Lower lobe of right lung (tissue), 2 donors: ENCODE measurements at regions not wholly inside any gene's neighbourhood (a gene's known extent, or its start where the extent isn't known, plus 50 kb on each side); places are given as distances from the start of the nearest gene placed in this dataset.

ENCODE experiments used
- ATAC-seq, 2 donors: fragments of 200-7000 bp; cut with Tn5 transposase; one replicate each; pipeline ENCODE4 v1.9.1; 2020 to 2022; ENCODE audit warnings: mild to moderate bottlenecking in 2 of 2, moderate library complexity in 2 of 2
- DNase-seq: peaks from one replicate; pipeline ENCODE4 v3.0.0-alpha.2; 2020
- H3K27ac ChIP-seq: fragments of 200-600 bp; one replicate; pipeline ENCODE4 v1.8.0; 2022
- H3K27me3 ChIP-seq: fragments of 200-600 bp; one replicate; pipeline ENCODE4 v1.8.0; 2022; ENCODE audit warnings: low read depth
- H3K36me3 ChIP-seq: fragments of 200-600 bp; one replicate; pipeline ENCODE4 v1.8.0; 2022; ENCODE audit warnings: mild to moderate bottlenecking
- H3K4me1 ChIP-seq: fragments of 200-600 bp; one replicate; pipeline ENCODE4 v1.8.0; 2022
- H3K4me3 ChIP-seq: fragments of 200-600 bp; one replicate; pipeline ENCODE4 v1.8.0; 2022; ENCODE audit warnings: mild to moderate bottlenecking
- H3K9me3 ChIP-seq: fragments of 200-600 bp; one replicate; pipeline ENCODE4 v1.8.0; 2022
- intact Hi-C: fragments of 100-400 bp; cut with DNase I; formaldehyde crosslinking; loops from one replicate; pipeline ENCODE4 v1.11.0; 2022
- TF ChIP-seq, protein P1 (sequence below): fragments of 200-600 bp; IDR thresholded peaks from one replicate; pipeline ENCODE4 v1.8.0; 2022; ENCODE audit warnings: antibody characterized with exemption, mild to moderate bottlenecking
- donor health status: DM: no; HTN: yes; CAD: no; lungs with severe emphysema.

DNA sequence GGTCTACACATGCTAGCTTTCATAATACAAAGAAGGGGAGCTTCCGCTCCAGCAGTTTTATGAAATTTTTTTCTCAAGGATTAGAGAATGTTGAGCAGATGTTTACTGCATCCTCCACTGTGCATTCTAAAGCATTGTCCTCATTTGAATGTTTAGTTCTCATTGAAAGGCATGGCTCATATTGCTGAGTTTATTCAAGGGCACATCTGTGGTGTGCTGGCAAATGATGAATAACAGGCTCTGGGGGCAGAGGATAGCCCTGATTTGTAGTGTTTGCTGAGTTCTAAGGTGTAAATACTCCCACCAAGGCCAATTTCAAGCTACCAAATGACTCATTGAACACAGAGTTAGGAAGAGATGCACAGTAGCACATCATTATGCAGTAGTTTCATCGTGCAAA, 303.2 kb upstream of the FAM78B start:
- ATAC-seq (no peak), DNase-seq (no peak)
- Histone ChIP-seq H3K27ac (no peak overlapping the region), H3K27me3 (no peaks in the 10 kb centered on the region), H3K36me3 (no peaks in the 10 kb centered on the region), H3K4me1 (no peaks in the 10 kb centered on the region), H3K9me3 (no peaks in the 10 kb centered on the region), H3K4me3 (no peak overlapping the region)
- intact Hi-C loops: no loop called here
- TF ChIP-seq, protein P1, sequence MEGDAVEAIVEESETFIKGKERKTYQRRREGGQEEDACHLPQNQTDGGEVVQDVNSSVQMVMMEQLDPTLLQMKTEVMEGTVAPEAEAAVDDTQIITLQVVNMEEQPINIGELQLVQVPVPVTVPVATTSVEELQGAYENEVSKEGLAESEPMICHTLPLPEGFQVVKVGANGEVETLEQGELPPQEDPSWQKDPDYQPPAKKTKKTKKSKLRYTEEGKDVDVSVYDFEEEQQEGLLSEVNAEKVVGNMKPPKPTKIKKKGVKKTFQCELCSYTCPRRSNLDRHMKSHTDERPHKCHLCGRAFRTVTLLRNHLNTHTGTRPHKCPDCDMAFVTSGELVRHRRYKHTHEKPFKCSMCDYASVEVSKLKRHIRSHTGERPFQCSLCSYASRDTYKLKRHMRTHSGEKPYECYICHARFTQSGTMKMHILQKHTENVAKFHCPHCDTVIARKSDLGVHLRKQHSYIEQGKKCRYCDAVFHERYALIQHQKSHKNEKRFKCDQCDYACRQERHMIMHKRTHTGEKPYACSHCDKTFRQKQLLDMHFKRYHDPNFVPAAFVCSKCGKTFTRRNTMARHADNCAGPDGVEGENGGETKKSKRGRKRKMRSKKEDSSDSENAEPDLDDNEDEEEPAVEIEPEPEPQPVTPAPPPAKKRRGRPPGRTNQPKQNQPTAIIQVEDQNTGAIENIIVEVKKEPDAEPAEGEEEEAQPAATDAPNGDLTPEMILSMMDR: no peak

DNA sequence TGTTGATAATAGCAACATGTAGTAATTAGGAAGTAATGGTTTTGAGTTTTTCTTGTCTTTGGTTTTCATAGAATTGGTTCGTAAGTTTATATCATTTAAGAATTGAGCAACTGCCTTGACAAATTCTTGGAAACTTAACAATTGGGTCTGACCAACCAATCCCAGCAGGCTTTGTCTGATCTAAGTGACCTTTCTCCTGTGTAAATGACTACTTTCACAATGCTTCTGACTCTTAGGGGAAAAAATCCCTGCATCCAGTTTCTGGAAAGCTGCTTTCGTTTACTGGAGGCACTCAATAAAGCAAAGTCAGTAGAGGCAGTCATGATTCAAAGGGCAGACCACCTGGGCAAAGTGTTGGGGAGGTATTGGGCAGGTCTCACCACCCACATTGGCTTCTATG, 303.6 kb upstream of the FAM78B start:
- H3K4me3 ChIP-seq: no peak overlapping the region
- H3K27ac ChIP-seq: no peak overlapping the region
- intact Hi-C loops: no loop called here
- no peaks in the 10 kb centered on the region for H3K4me1 ChIP-seq
- ATAC-seq: no peak
- TF ChIP-seq, protein P1: no peak
- no peaks in the 10 kb centered on the region for H3K9me3 ChIP-seq
- no peak for DNase-seq
- no peaks in the 10 kb centered on the region for H3K27me3 ChIP-seq
- H3K36me3 ChIP-seq: no peaks in the 10 kb centered on the region

DNA sequence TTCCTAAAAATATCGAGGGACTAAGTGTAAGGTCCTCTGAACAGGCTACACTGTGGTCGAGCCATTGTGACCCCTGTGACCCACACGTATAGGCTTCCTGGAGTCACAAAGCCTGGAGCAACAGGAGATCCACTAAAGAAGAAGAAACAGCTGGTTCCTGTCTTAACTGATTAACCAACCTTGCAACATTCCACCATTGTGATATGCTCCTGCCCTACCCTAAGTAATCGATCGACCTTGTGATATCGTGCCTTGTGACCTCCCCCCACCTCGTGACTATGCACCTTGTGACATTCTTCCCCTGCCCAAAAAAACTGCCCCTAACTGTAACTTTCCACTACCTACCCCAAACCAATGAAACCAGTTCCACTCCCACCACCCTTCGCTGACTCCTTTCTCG, 304.6 kb upstream of the FAM78B start:
- DNase-seq (no peak), ATAC-seq (no peak)
- Histone ChIP-seq H3K27me3 (no peaks in the 10 kb centered on the region), H3K36me3 (no peaks in the 10 kb centered on the region), H3K27ac (no peak overlapping the region), H3K4me3 (no peak overlapping the region), H3K4me1 (no peaks in the 10 kb centered on the region), H3K9me3 (no peaks in the 10 kb centered on the region)
- intact Hi-C loops: no loop called here
- TF ChIP-seq, protein P1: no peak

DNA sequence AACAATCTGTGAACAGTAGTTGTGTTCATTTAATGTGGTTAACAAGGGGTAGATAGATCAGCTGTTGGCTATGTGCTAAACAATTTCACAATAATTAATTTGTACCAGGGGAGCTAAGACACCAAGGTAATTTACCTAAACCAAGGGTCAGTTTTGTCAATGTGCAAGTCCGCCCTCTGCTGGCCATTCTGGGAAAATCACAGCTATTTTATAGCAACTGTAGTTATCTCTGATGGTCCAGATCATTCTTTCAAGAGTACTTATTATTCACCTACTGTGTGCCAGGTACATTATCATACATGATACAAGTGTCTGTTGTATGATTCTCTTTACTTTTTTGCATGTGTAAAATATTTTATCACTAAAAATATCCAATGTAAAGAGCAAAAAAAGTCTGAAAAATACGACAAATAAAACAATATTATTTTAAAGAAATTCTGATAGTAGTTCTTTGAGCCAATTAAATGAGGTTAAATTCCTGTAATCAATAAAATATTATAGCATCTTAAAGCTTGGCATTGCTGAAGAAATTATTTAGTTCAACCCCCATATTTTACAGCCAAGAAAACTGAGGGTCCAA, 312.3 kb upstream of the FAM78B start:
- intact Hi-C loops: no loop called here
- Histone ChIP-seq H3K9me3 (no peaks in the 10 kb centered on the region), H3K4me1 (no peaks in the 10 kb centered on the region), H3K4me3 (no peak overlapping the region), H3K36me3 (no peaks in the 10 kb centered on the region), H3K27ac (no peak overlapping the region), H3K27me3 (no peaks in the 10 kb centered on the region)
- peak; percentile 37 to 57 for ATAC-seq
- DNase-seq: no peak
- TF ChIP-seq, protein P1: peak; percentile 87

DNA sequence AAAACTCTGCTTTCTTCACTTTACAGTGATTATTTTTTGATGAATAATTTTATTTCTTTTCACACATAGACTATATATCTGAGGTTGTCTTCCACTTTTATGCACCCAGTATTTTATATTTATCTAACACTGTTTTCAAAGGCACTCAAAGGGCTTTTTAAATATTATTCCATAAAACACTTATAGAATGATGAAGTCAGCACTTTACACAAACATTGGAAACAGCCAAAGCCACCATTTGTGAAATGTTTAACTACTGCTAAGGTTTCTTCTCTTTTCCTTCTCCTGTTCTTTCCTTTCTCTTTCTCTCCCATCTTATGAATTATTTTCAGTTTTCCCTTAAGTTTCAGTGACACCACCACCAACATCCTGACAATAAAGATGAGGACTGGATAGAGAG, 317.7 kb upstream of the FAM78B start:
- intact Hi-C loops: no loop called here
- H3K9me3 ChIP-seq: no peaks in the 10 kb centered on the region
- H3K4me1 ChIP-seq: no peaks in the 10 kb centered on the region
- no peak for DNase-seq
- H3K36me3 ChIP-seq: no peaks in the 10 kb centered on the region
- no peak for ATAC-seq
- no peak overlapping the region for H3K4me3 ChIP-seq
- H3K27me3 ChIP-seq: no peaks in the 10 kb centered on the region
- H3K27ac ChIP-seq: no peak overlapping the region
- TF ChIP-seq, protein P1: no peak

DNA sequence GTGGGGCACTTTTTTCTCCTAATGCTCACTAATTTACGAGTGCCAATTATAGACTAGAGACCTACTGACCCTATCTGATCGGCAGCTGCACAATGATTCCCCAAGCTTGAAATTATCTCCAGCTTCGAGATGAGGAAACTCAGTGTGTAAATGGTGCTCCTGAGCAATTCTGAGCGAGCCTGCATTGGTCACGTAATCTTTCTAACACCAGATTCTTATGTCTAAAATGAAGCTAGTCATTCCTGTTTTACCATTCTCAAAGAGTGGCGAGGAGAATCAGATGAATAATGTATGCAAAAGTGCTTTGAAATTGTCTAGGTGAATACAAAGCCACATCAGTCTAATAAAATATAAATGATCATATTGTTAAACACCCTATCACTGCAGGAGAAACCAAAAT, 318.1 kb upstream of the FAM78B start:
- TF ChIP-seq, protein P1: no peak
- Histone ChIP-seq H3K27ac (no peak overlapping the region), H3K4me1 (no peaks in the 10 kb centered on the region), H3K36me3 (no peaks in the 10 kb centered on the region), H3K9me3 (no peaks in the 10 kb centered on the region), H3K27me3 (no peaks in the 10 kb centered on the region), H3K4me3 (no peak overlapping the region)
- intact Hi-C loops: no loop called here
- no peak for ATAC-seq
- no peak for DNase-seq
